ENCODE measurements at regions not wholly inside any gene's neighbourhood (a gene's known extent, or its start where the extent isn't known, plus 50 kb on each side); places are given as distances from the start of the nearest gene placed in this dataset.
A peak's percentile ranks its signal among the peaks of the same experiment; 100 is the strongest.
"Not testable (repeated sequence)": the region's sequence is repeated elsewhere in the genome, so short reads cannot be mapped to it uniquely, and the experiment has no call there.

- H3K9me3 ChIP-seq (ENCODE audit: control insufficient read depth, insufficient read depth, low read length); H3K27me3 ChIP-seq (ENCODE audit: control insufficient read depth, low read length); H3K9me2 ChIP-seq (replicated peaks; ENCODE audit: control insufficient read depth, low read length); H4K20me1 ChIP-seq (ENCODE audit: control insufficient read depth, insufficient read depth, low read depth, low read length); H3F3A ChIP-seq (ENCODE audit: control insufficient read depth, insufficient read depth); H3K79me2 ChIP-seq (ENCODE audit: control insufficient read depth, low read length); H3K27ac ChIP-seq (ENCODE audit: low read depth, low read length); H3K36me3 ChIP-seq (ENCODE audit: control insufficient read depth, low read length); H3K4me3 ChIP-seq (ENCODE audit: low read length): not testable (repeated sequence)
- H3K4me1 ChIP-seq (ENCODE audit: control insufficient read depth, low read length), result peaks cover 30% of the 10 kb centered on the region
- peak overlapping the region; percentile 37; the same call in 1 of the 2 replicates for H3K4me2 ChIP-seq (ENCODE audit: low read length)
- peak; percentile 61 for TF ChIP-seq CTCF (IDR thresholded peaks at IDR 0.05; ENCODE audit: low read depth, low read length, poor library complexity, severe bottlenecking)
Measured at GRCh38 chr10:30726783-30727414, 97.3 kb upstream of the LYZL2 start.

GRCh38 chr10:30725661-30726060 is 96.1 kb upstream of the LYZL2 start:
- no peaks in the 10 kb centered on the region for H3K9me2 ChIP-seq (replicated peaks; ENCODE audit: control insufficient read depth, low read length)
- H3K4me3 ChIP-seq (ENCODE audit: low read length), result no peak overlapping the region
- no peaks in the 10 kb centered on the region; the same call in 1 of the 2 replicates for H3F3A ChIP-seq (ENCODE audit: control insufficient read depth, insufficient read depth)
- no peak overlapping the region for H3K27ac ChIP-seq (ENCODE audit: low read depth, low read length)
- no peaks in the 10 kb centered on the region for H3K9me3 ChIP-seq (ENCODE audit: control insufficient read depth, insufficient read depth, low read length)
- H3K27me3 ChIP-seq (ENCODE audit: control insufficient read depth, low read length), result no peaks in the 10 kb centered on the region
- no peaks in the 10 kb centered on the region for H3K36me3 ChIP-seq (ENCODE audit: control insufficient read depth, low read length)
- peaks cover 34% of the 10 kb centered on the region for H3K4me1 ChIP-seq (ENCODE audit: control insufficient read depth, low read length)
- H3K4me2 ChIP-seq (ENCODE audit: low read length), result no peak overlapping the region
- no peaks in the 10 kb centered on the region for H3K79me2 ChIP-seq (ENCODE audit: control insufficient read depth, low read length)
- TF ChIP-seq CTCF (IDR thresholded peaks at IDR 0.05; ENCODE audit: low read depth, low read length, poor library complexity, severe bottlenecking) (no peak), EZH2phosphoT487 (IDR thresholded peaks at IDR 0.05; ENCODE audit: borderline replicate concordance, low read length) (no peak)
- no peaks in the 10 kb centered on the region for H4K20me1 ChIP-seq (ENCODE audit: control insufficient read depth, insufficient read depth, low read depth, low read length)

GRCh38 chr10:30724296-30724695 is 94.7 kb upstream of the LYZL2 start:
- H3K79me2 ChIP-seq (ENCODE audit: control insufficient read depth, low read length), result no peaks in the 10 kb centered on the region
- H3K9me3 ChIP-seq (ENCODE audit: control insufficient read depth, insufficient read depth, low read length), result no peaks in the 10 kb centered on the region
- no peak overlapping the region for H3K27ac ChIP-seq (ENCODE audit: low read depth, low read length)
- no peaks in the 10 kb centered on the region for H3K9me2 ChIP-seq (replicated peaks; ENCODE audit: control insufficient read depth, low read length)
- peaks cover 40% of the 10 kb centered on the region for H3K4me1 ChIP-seq (ENCODE audit: control insufficient read depth, low read length)
- no peak overlapping the region for H3K4me2 ChIP-seq (ENCODE audit: low read length)
- no peak overlapping the region for H3K4me3 ChIP-seq (ENCODE audit: low read length)
- no peaks in the 10 kb centered on the region for H4K20me1 ChIP-seq (ENCODE audit: control insufficient read depth, insufficient read depth, low read depth, low read length)
- H3K36me3 ChIP-seq (ENCODE audit: control insufficient read depth, low read length), result no peaks in the 10 kb centered on the region
- no peaks in the 10 kb centered on the region for H3K27me3 ChIP-seq (ENCODE audit: control insufficient read depth, low read length)
- TF ChIP-seq CTCF (IDR thresholded peaks at IDR 0.05; ENCODE audit: low read depth, low read length, poor library complexity, severe bottlenecking) (no peak), EZH2phosphoT487 (IDR thresholded peaks at IDR 0.05; ENCODE audit: borderline replicate concordance, low read length) (no peak)
- H3F3A ChIP-seq (ENCODE audit: control insufficient read depth, insufficient read depth), result no peaks in the 10 kb centered on the region; the same call in 1 of the 2 replicates
